ENCODE measurements at regions not wholly inside any gene's neighbourhood (a gene's known extent, or its start where the extent isn't known, plus 50 kb on each side); places are given as distances from the start of the nearest gene placed in this dataset.

GRCh38 chr6:25054469-25054868 is 118.7 kb upstream of the RIPOR2 start:
- ATAC-seq (ENCODE audit: low FRiP score) (peak; percentile 73), DNase-seq (ENCODE audit: low spot score) (no peak)
- TF ChIP-seq CTCF (IDR thresholded peaks at IDR 0.05), result no peak

- TF ChIP-seq CTCF (IDR thresholded peaks at IDR 0.05), result no peak
- ATAC-seq (ENCODE audit: low FRiP score), result no peak
- DNase-seq (ENCODE audit: low spot score), result no peak
Measured at GRCh38 chr6:25056130-25056529, 120.4 kb upstream of the RIPOR2 start.

GRCh38 chr6:25057111-25057905 is 121.5 kb upstream of the RIPOR2 start:
- no peak for ATAC-seq (ENCODE audit: low FRiP score)
- DNase-seq (ENCODE audit: low spot score), result no peak
- no peak for TF ChIP-seq CTCF (IDR thresholded peaks at IDR 0.05)

GRCh38 chr6:25058441-25058840 is 122.7 kb upstream of the RIPOR2 start:
- ATAC-seq (ENCODE audit: low FRiP score) (no peak), DNase-seq (ENCODE audit: low spot score) (no peak)
- TF ChIP-seq CTCF (IDR thresholded peaks at IDR 0.05), result no peak

GRCh38 chr6:25058941-25059340 is 123.2 kb upstream of the RIPOR2 start:
- DNase-seq (ENCODE audit: low spot score), result no peak
- TF ChIP-seq CTCF (IDR thresholded peaks at IDR 0.05), result no peak
- ATAC-seq (ENCODE audit: low FRiP score), result no peak

- TF ChIP-seq CTCF (IDR thresholded peaks at IDR 0.05), result no peak
- DNase-seq (ENCODE audit: low spot score) (no peak), ATAC-seq (ENCODE audit: low FRiP score) (no peak)
Measured at GRCh38 chr6:25060522-25060921, 124.8 kb upstream of the RIPOR2 start.

- no peak for ATAC-seq (ENCODE audit: low FRiP score)
- no peak for TF ChIP-seq CTCF (IDR thresholded peaks at IDR 0.05)
Measured at GRCh38 chr6:25061289-25061936, 125.7 kb upstream of the RIPOR2 start.

More at GRCh38 chr6:25061289-25061936, 125.7 kb upstream of the RIPOR2 start:
- DNase-seq (ENCODE audit: low spot score), result no peak

Measured in omental fat pad (tissue), 3 donors.